Activated B cell treated with CpG ODN at 0.5 μM for 24 hours (primary cell): ENCODE measurements at regions not wholly inside any gene's neighbourhood (a gene's known extent, or its start where the extent isn't known, plus 50 kb on each side); places are given as distances from the start of the nearest gene placed in this dataset.
"Not testable (repeated sequence)": the region's sequence is repeated elsewhere in the genome, so short reads cannot be mapped to it uniquely, and the experiment has no call there.

Experiments
- ATAC-seq: fragments of 200-7000 bp; cut with Tn5 transposase; one replicate; pipeline ENCODE4 v1.10.0; 2021; ENCODE audit warnings: low read depth, mild to moderate bottlenecking, moderate library complexity
- CTCF ChIA-PET: fragments of 350-600 bp; sonication (Branson Sonifier 250); formaldehyde crosslinking; loops from one replicate; lab custom pipeline; 2021; ENCODE audit warnings: antibody characterized with exemption; lab: Charles Lee
- POLR2A ChIA-PET: fragments of 350-600 bp; sonication (Branson Sonifier 250); formaldehyde crosslinking; loops from one replicate; lab custom pipeline; 2021; ENCODE audit warnings: antibody characterized with exemption; lab: Charles Lee
- DNase-seq: peaks from one replicate; pipeline ENCODE4 v3.0.0; 2022
- H3K27ac Mint-ChIP-seq: one replicate; pipeline ENCODE4 v1.8.0; 2020; ENCODE audit warnings: mixed read lengths
- H3K27me3 Mint-ChIP-seq: one replicate; pipeline ENCODE4 v1.8.0; 2021; ENCODE audit warnings: mixed read lengths
- H3K36me3 Mint-ChIP-seq: one replicate; pipeline ENCODE4 v1.8.0; 2021; ENCODE audit warnings: low read depth, mixed read lengths
- H3K4me1 Mint-ChIP-seq: one replicate; pipeline ENCODE4 v1.8.0; 2021; ENCODE audit warnings: mixed read lengths
- H3K4me3 Mint-ChIP-seq: one replicate; pipeline ENCODE4 v1.8.0; 2020; ENCODE audit warnings: mild to moderate bottlenecking, mixed read lengths
- H3K9me3 Mint-ChIP-seq: one replicate; pipeline ENCODE4 v1.8.0; 2020; ENCODE audit warnings: mixed read lengths
- CTCF ChIP-seq: fragments of 200-600 bp; IDR thresholded peaks from one replicate; pipeline ENCODE4 v1.8.0; 2022; ENCODE audit warnings: antibody characterized with exemption, mild to moderate bottlenecking
- intact Hi-C: fragments of 100-400 bp; cut with micrococcal nuclease; formaldehyde crosslinking; loops from one replicate; pipeline ENCODE4 v1.15.1; 2024

GRCh38 chrX:75596178-75596577 lies 73.3 kb upstream of the ZDHHC15 start:
- no peak for DNase-seq
- H3K9me3 Mint-ChIP-seq = no peaks in the 10 kb centered on the region
- H3K36me3 Mint-ChIP-seq = no peaks in the 10 kb centered on the region
- H3K27ac Mint-ChIP-seq = no peak overlapping the region
- no peak for TF ChIP-seq CTCF
- no peak for ATAC-seq
- H3K27me3 Mint-ChIP-seq = no peaks in the 10 kb centered on the region
- ChIA-PET CTCF (no interaction called here), POLR2A (no interaction called here)
- H3K4me1 Mint-ChIP-seq = no peaks in the 10 kb centered on the region
- no peak overlapping the region for H3K4me3 Mint-ChIP-seq
- intact Hi-C loops = no loop called here

GRCh38 chrX:75593186-75593585 lies 70.3 kb upstream of the ZDHHC15 start:
- H3K27ac Mint-ChIP-seq, DNase-seq, H3K27me3 Mint-ChIP-seq, intact Hi-C loops, POLR2A ChIA-PET, ATAC-seq, CTCF ChIA-PET, H3K9me3 Mint-ChIP-seq, H3K4me3 Mint-ChIP-seq, H3K4me1 Mint-ChIP-seq, H3K36me3 Mint-ChIP-seq: not testable (repeated sequence)

GRCh38 chrX:75582511-75582910 lies 59.7 kb upstream of the ZDHHC15 start:
- Mint-ChIP-seq H3K27me3 (no peaks in the 10 kb centered on the region), H3K36me3 (no peaks in the 10 kb centered on the region), H3K27ac (no peak overlapping the region), H3K9me3 (peaks cover 3% of the 10 kb centered on the region), H3K4me1 (no peaks in the 10 kb centered on the region), H3K4me3 (no peak overlapping the region)
- intact Hi-C loops = no loop called here
- ATAC-seq (no peak), DNase-seq (no peak)
- ChIA-PET CTCF (no interaction called here), POLR2A (no interaction called here)
- TF ChIP-seq CTCF = no peak
